Neural progenitor cell (in vitro differentiated cells): ENCODE measurements at regions not wholly inside any gene's neighbourhood (a gene's known extent, or its start where the extent isn't known, plus 50 kb on each side); places are given as distances from the start of the nearest gene placed in this dataset.

Experiments used
- CTCF ChIP-seq: fragments of 200-600 bp; sonication (generic); IDR thresholded peaks from 2 replicates; pipeline ENCODE4 v1.5.1; 2017; ENCODE audit warnings: antibody characterized with exemption, mild to moderate bottlenecking
- EZH2phosphoT487 ChIP-seq: fragments of 200-600 bp; sonication (generic); IDR thresholded peaks from 2 replicates; pipeline ENCODE4 v1.6.1; 2017; ENCODE audit warnings: antibody characterized with exemption

DNA sequence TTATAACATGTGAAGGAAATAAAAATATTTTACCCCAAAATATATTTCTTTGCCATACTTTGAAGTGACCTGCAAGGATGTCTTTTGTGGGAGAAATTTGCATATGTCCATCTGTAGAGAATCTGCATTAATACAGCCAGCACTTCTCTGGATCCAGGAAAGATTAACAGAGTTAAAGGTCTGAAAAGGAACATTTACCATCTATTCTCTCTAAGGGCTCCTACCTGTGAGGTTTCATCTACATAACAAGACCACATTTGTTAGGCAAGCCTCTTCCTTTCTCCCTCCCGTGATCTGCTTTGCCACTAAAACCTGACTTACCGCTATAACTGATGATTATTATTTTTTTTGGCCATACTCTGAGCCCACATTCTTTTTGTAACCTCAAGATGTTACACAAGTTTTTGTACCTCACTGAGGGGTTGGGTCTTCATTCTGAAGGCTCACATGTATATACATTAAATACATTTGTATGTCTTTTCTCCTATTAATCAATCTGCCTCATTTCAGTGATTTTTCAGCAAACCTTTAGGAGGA is 129.4 kb downstream of the AKR1D1 start:
- TF ChIP-seq CTCF (no peak), EZH2phosphoT487 (no peak)
